GM06990 (cell line): ENCODE measurements at regions not wholly inside any gene's neighbourhood (a gene's known extent, or its start where the extent isn't known, plus 50 kb on each side); places are given as distances from the start of the nearest gene placed in this dataset.
A peak's percentile ranks its signal among the peaks of the same experiment; 100 is the strongest.

Experiments
- DNase-seq: peaks from one replicate; pipeline ENCODE4 v3.0.0-alpha.2; 2011; ENCODE audit not compliant: insufficient read length; ENCODE audit errors: extremely low read depth
- H3K27me3 ChIP-seq: replicated peaks from 2 replicates; pipeline ENCODE4 v1.6.0; 2011; ENCODE audit warnings: low read length; ENCODE audit not compliant: control insufficient read depth, insufficient read depth
- H3K36me3 ChIP-seq: 2 replicates; pipeline ENCODE4 v1.5.1; 2011; ENCODE audit warnings: low read length; ENCODE audit not compliant: control insufficient read depth, insufficient read depth
- H3K4me3 ChIP-seq: replicated peaks from 2 replicates; pipeline ENCODE4 v1.5.1; 2011; ENCODE audit warnings: low read depth, mild to moderate bottlenecking, control low read depth, low read length
- CTCF ChIP-seq: IDR thresholded peaks from 2 replicates; pipeline ENCODE4 v1.5.1; 2011; ENCODE audit warnings: low read length, control low read depth, mild to moderate bottlenecking, inconsistent platforms; ENCODE audit not compliant: insufficient read depth, poor library complexity, severe bottlenecking

- TF ChIP-seq CTCF = no peak
- peak; percentile 13 for DNase-seq
- no peak overlapping the region for H3K4me3 ChIP-seq
Measured at GRCh38 chr6:4647414-4648365, 128.5 kb upstream of the CDYL start.

DNA sequence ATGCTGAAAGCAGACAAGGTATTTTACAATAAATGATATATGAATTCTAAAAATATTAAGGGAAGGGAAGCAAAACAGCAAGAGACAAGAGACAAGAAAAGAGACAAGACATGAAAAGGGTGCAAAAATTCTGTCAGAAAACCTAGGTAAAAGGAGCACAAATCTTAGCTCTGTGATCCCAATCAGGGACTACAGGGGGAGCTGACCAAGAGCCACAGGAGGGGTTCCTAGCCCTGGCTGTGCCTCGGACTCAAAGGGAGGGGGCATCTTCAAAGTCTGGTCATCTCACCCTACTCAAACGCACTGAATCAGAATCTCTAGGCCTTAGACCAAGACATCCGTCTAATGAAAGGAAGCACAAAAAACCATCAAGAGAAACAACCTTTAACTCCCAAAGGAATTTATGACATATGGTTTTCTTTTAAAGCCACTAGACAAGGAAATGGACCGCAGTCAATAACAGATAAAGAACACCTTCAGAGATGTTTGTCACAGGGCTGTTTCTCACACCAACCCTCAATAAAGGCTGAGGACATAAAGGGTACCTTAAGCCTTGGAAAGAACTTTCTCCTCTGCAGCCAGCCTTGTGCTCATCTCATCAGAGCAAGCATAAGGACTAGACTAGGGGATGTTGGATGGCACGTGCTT is 130.4 kb upstream of the CDYL start:
- H3K36me3 ChIP-seq = no peaks in the 10 kb centered on the region
- no peak overlapping the region for H3K4me3 ChIP-seq
- no peaks in the 10 kb centered on the region; the same call in 1 of the 2 replicates for H3K27me3 ChIP-seq
- DNase-seq = no peak
- no peak for TF ChIP-seq CTCF

More at GRCh38 chr6:4647414-4648365, 128.5 kb upstream of the CDYL start:
- no peaks in the 10 kb centered on the region; the same call in 1 of the 2 replicates for H3K27me3 ChIP-seq
- no peaks in the 10 kb centered on the region for H3K36me3 ChIP-seq

DNA sequence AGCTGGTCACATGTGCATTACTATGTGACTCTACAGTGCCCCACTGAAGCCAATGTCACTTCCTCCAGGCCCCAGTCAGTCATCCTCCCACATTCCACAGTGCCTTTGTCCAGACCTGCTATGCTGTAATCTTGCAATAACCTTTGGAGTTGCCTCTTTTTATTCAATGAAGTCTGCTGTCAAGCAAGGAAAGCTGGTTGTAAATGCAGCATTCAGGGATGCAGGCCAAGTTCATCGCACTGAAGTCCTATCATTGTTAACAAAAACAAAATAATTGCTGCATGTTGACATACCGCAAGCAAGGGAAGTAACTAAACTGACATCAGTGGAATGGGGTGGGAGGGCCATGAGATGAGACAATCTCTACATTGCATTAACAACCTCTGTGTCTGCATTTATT is 131.2 kb upstream of the CDYL start:
- H3K36me3 ChIP-seq = no peaks in the 10 kb centered on the region
- no peaks in the 10 kb centered on the region; the same call in 1 of the 2 replicates for H3K27me3 ChIP-seq
- no peak for DNase-seq
- no peak for TF ChIP-seq CTCF
- no peak overlapping the region for H3K4me3 ChIP-seq

DNA sequence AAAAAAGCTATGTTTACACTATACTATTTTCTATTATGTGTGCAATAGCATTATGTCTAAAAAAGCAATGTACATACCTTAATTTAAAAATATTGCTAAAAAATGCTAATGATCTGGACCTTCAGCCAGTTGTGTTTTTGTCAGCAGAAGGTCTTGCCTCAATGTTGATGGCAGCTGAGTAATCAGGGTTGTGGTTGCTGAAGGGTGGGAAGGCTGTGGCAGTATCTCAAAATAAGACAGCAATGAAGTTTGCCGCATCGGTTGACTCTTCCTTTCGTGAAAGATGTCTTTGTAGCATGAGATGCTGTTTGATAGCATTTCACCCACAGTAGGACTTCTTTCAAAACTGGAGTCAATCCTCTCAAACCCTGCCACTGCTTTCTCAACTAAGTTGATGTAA is 134.7 kb upstream of the CDYL start:
- Histone ChIP-seq H3K36me3 (no peaks in the 10 kb centered on the region), H3K4me3 (no peak overlapping the region), H3K27me3 (no peaks in the 10 kb centered on the region)

DNA sequence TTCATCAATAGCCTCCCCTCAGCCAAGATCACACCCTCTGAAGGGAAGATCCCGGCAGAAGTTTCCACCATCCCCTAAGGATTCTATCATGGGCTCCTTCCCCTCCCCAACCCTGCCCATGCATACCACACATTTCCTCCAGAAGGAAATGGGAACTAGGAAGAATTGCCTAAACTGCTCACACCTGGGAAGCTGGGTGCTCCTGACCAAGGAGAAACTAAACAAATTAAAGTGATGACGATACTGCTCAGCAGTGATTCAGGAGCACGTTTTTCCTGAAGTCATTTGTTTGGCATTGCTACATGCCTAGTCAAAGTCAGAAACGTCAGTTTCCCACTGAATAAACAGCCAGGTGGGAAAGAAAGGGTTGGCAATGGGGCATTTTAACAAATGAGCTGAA is 136.1 kb upstream of the CDYL start:
- Histone ChIP-seq H3K36me3 (no peaks in the 10 kb centered on the region), H3K27me3 (no peaks in the 10 kb centered on the region), H3K4me3 (no peak overlapping the region)
- no peak for TF ChIP-seq CTCF
- no peak for DNase-seq

More for the DNA sequence above, 134.7 kb upstream of the CDYL start:
- no peak for DNase-seq
- TF ChIP-seq CTCF = no peak
